Rectal smooth muscle tissue (tissue), 1 donor: ENCODE measurements at regions not wholly inside any gene's neighbourhood (a gene's known extent, or its start where the extent isn't known, plus 50 kb on each side); places are given as distances from the start of the nearest gene placed in this dataset.

Experiments
- H3K27ac ChIP-seq: one replicate; pipeline ENCODE4 v1.7.0; 2013; ENCODE audit warnings: low read depth, low read length, inconsistent platforms
- H3K27me3 ChIP-seq: one replicate; pipeline ENCODE4 v1.7.0; 2013; ENCODE audit warnings: low read length; ENCODE audit not compliant: control insufficient read depth, insufficient read depth
- H3K36me3 ChIP-seq: one replicate; pipeline ENCODE4 v1.7.0; 2013; ENCODE audit warnings: low read length; ENCODE audit not compliant: control insufficient read depth, insufficient read depth
- H3K4me1 ChIP-seq: one replicate; pipeline ENCODE4 v1.7.0; 2013; ENCODE audit warnings: low read length; ENCODE audit not compliant: control insufficient read depth, insufficient read depth
- H3K4me3 ChIP-seq: one replicate; pipeline ENCODE4 v1.7.0; 2013; ENCODE audit warnings: low read length
- H3K9ac ChIP-seq: one replicate; pipeline ENCODE4 v1.7.0; 2013; ENCODE audit warnings: low read length

GRCh38 chr11:121932646-121933185 is 183.3 kb downstream of the BLID start:
- Histone ChIP-seq H3K27me3 (no peaks in the 10 kb centered on the region), H3K27ac (no peak overlapping the region), H3K4me1 (peaks cover 4% of the 10 kb centered on the region), H3K9ac (no peak overlapping the region), H3K4me3 (no peak overlapping the region), H3K36me3 (no peaks in the 10 kb centered on the region)

GRCh38 chr11:121931748-121932352 is 184.2 kb downstream of the BLID start:
- Histone ChIP-seq H3K27ac (no peak overlapping the region), H3K36me3 (no peaks in the 10 kb centered on the region), H3K4me3 (no peak overlapping the region)

GRCh38 chr11:121931121-121931520 is 184.9 kb downstream of the BLID start:
- no peak overlapping the region for H3K9ac ChIP-seq
- peaks cover 4% of the 10 kb centered on the region for H3K4me1 ChIP-seq
- H3K27ac ChIP-seq: no peak overlapping the region
- H3K4me3 ChIP-seq: no peak overlapping the region
- no peaks in the 10 kb centered on the region for H3K36me3 ChIP-seq
- no peaks in the 10 kb centered on the region for H3K27me3 ChIP-seq

More at GRCh38 chr11:121931748-121932352, 184.2 kb downstream of the BLID start:
- Histone ChIP-seq H3K4me1 (peaks cover 4% of the 10 kb centered on the region), H3K9ac (no peak overlapping the region), H3K27me3 (no peaks in the 10 kb centered on the region)

- no peaks in the 10 kb centered on the region for H3K36me3 ChIP-seq
- H3K27me3 ChIP-seq: no peaks in the 10 kb centered on the region
- H3K4me1 ChIP-seq: peaks cover 4% of the 10 kb centered on the region
- peak overlapping the region; percentile 50 for H3K27ac ChIP-seq
- H3K9ac ChIP-seq: no peak overlapping the region
- peak overlapping the region; percentile 49 for H3K4me3 ChIP-seq
Observed at GRCh38 chr11:121930004-121930965, 185.7 kb downstream of the BLID start.

- Histone ChIP-seq H3K4me1 (peaks cover 4% of the 10 kb centered on the region), H3K27me3 (no peaks in the 10 kb centered on the region), H3K9ac (no peak overlapping the region), H3K4me3 (peak overlapping the region; percentile 49), H3K27ac (no peak overlapping the region), H3K36me3 (no peaks in the 10 kb centered on the region)
Observed at GRCh38 chr11:121929581-121929980, 186.4 kb downstream of the BLID start.

GRCh38 chr11:121928597-121929580 is 187.1 kb downstream of the BLID start:
- H3K27ac ChIP-seq: no peak overlapping the region
- peaks cover 4% of the 10 kb centered on the region for H3K4me1 ChIP-seq
- H3K36me3 ChIP-seq: no peaks in the 10 kb centered on the region
- no peaks in the 10 kb centered on the region for H3K27me3 ChIP-seq
- H3K4me3 ChIP-seq: peak overlapping the region; percentile 49
- H3K9ac ChIP-seq: no peak overlapping the region

GRCh38 chr11:121927789-121928188 is 188.2 kb downstream of the BLID start:
- Histone ChIP-seq H3K4me1 (peaks cover 4% of the 10 kb centered on the region), H3K9ac (no peak overlapping the region), H3K4me3 (no peak overlapping the region), H3K27ac (no peak overlapping the region), H3K36me3 (no peaks in the 10 kb centered on the region), H3K27me3 (no peaks in the 10 kb centered on the region)

GRCh38 chr11:121927097-121927785 is 188.8 kb downstream of the BLID start:
- no peak overlapping the region for H3K4me3 ChIP-seq
- no peaks in the 10 kb centered on the region for H3K27me3 ChIP-seq
- no peaks in the 10 kb centered on the region for H3K36me3 ChIP-seq
- H3K4me1 ChIP-seq: peaks cover 4% of the 10 kb centered on the region
- no peak overlapping the region for H3K9ac ChIP-seq
- H3K27ac ChIP-seq: no peak overlapping the region

GRCh38 chr11:121924191-121924590 is 191.8 kb downstream of the BLID start:
- no peak overlapping the region for H3K9ac ChIP-seq
- no peak overlapping the region for H3K27ac ChIP-seq
- H3K4me3 ChIP-seq: no peak overlapping the region

GRCh38 chr11:121917482-121917881 is 198.5 kb downstream of the BLID start:
- Histone ChIP-seq H3K4me3 (no peak overlapping the region), H3K9ac (no peak overlapping the region), H3K36me3 (no peaks in the 10 kb centered on the region), H3K4me1 (no peaks in the 10 kb centered on the region), H3K27ac (no peak overlapping the region), H3K27me3 (no peaks in the 10 kb centered on the region)

More at GRCh38 chr11:121924191-121924590, 191.8 kb downstream of the BLID start:
- Histone ChIP-seq H3K36me3 (no peaks in the 10 kb centered on the region), H3K4me1 (peaks cover 1% of the 10 kb centered on the region), H3K27me3 (no peaks in the 10 kb centered on the region)

GRCh38 chr11:121914508-121915059 is 201.4 kb downstream of the BLID start:
- Histone ChIP-seq H3K4me3 (no peak overlapping the region), H3K36me3 (no peaks in the 10 kb centered on the region), H3K27me3 (no peaks in the 10 kb centered on the region), H3K27ac (no peak overlapping the region), H3K4me1 (no peaks in the 10 kb centered on the region), H3K9ac (no peak overlapping the region)
